Endothelial cell of umbilical vein (primary cell): ENCODE measurements at regions not wholly inside any gene's neighbourhood (a gene's known extent, or its start where the extent isn't known, plus 50 kb on each side); places are given as distances from the start of the nearest gene placed in this dataset.

ENCODE experiments used
- EZH2 ChIP-seq: IDR thresholded peaks from 2 replicates; pipeline ENCODE4 v1.6.1; 2012; ENCODE audit warnings: borderline replicate concordance, low read depth, mild to moderate bottlenecking, moderate library complexity, low read length, inconsistent platforms; ENCODE audit not compliant: severe bottlenecking
- FOS ChIP-seq: IDR thresholded peaks from 2 replicates; pipeline ENCODE4 v1.6.1; 2011; ENCODE audit warnings: mild to moderate bottlenecking, low read length, moderate library complexity, borderline replicate concordance; ENCODE audit not compliant: insufficient read depth
- GATA2 ChIP-seq: IDR thresholded peaks from 2 replicates; pipeline ENCODE4 v1.7.0; 2011; ENCODE audit warnings: low read depth, mild to moderate bottlenecking, moderate library complexity, mixed read lengths, low read length; ENCODE audit not compliant: insufficient read length, insufficient read depth
- JUN ChIP-seq: IDR thresholded peaks from 2 replicates; pipeline ENCODE4 v1.6.1; 2011; ENCODE audit warnings: borderline replicate concordance, low read depth; ENCODE audit not compliant: insufficient read length, insufficient read depth
- MYC ChIP-seq: IDR thresholded peaks from one replicate; pipeline ENCODE4 v1.6.1; 2011; ENCODE audit warnings: mild to moderate bottlenecking, low read depth, low read length
- POLR2A ChIP-seq: IDR thresholded peaks from 2 replicates; pipeline ENCODE4 v1.6.1; 2012; ENCODE audit warnings: low read depth, mild to moderate bottlenecking, control low read depth, low read length
- POLR2AphosphoS5 ChIP-seq: IDR thresholded peaks from 2 replicates; pipeline ENCODE4 v1.6.1; 2012; ENCODE audit warnings: low read depth, mild to moderate bottlenecking, control low read depth, low read length, moderate library complexity; ENCODE audit not compliant: insufficient read depth
- TF ChIP-seq, protein P1 (sequence below), 2 donors: IDR thresholded peaks; 1 replicate in 1 of 2; 2 replicates in 1 of 2; pipeline ENCODE4 v1.5.1; 2011; ENCODE audit warnings: low read length in 2 of 2, mild to moderate bottlenecking in 2 of 2, moderate library complexity in 2 of 2, control low read depth in 1 of 2, inconsistent platforms in 1 of 2, low read depth in 1 of 2; ENCODE audit not compliant: insufficient read depth in 1 of 2; ENCODE audit errors: extremely low read depth in 1 of 2

DNA sequence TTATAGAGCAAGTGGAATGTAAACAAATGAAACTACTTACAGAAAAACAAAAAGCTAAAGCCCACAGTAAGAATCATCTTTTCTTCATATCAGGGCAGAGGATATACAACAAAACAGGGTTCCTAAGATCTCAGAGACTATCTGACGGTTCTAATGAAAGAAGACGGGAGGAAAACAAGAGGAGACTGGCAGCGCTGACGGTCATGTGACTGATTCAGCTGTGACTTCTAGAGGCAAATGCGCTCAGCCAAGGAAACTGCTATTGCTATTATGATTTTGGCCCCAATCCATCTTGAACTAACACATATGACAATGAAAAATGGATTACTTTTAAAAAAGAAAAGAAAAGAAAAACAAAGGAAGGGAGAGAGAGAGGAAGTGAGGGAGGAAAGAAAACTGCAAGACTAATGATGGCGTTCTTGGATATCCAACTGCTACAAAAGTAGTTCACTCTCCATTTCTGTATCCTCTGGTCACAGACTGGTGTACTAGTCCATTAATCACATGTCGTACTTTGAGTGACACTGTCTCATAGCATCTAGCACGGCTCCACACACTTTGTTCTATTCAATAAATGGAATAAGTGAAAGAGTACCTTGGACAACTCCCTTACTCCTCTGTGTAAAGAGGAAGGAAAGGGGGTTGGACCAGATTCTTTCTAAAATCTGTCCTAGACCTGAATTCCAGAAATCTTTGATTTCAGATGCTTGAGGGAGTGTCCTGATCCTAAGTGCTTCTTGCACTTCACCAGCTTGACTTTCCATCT is 119.3 kb downstream of the DAD1 start:
- no peak for TF ChIP-seq POLR2AphosphoS5
- TF ChIP-seq, protein P1, sequence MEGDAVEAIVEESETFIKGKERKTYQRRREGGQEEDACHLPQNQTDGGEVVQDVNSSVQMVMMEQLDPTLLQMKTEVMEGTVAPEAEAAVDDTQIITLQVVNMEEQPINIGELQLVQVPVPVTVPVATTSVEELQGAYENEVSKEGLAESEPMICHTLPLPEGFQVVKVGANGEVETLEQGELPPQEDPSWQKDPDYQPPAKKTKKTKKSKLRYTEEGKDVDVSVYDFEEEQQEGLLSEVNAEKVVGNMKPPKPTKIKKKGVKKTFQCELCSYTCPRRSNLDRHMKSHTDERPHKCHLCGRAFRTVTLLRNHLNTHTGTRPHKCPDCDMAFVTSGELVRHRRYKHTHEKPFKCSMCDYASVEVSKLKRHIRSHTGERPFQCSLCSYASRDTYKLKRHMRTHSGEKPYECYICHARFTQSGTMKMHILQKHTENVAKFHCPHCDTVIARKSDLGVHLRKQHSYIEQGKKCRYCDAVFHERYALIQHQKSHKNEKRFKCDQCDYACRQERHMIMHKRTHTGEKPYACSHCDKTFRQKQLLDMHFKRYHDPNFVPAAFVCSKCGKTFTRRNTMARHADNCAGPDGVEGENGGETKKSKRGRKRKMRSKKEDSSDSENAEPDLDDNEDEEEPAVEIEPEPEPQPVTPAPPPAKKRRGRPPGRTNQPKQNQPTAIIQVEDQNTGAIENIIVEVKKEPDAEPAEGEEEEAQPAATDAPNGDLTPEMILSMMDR (IDR thresholded peaks at IDR 0.05; ENCODE audit: extremely low read depth in 1 of 2, insufficient read depth in 1 of 2, low read depth in 1 of 2, low read length in 2 of 2): no peak
- TF ChIP-seq POLR2A: no peak
- no peak for TF ChIP-seq FOS
- TF ChIP-seq MYC: no peak
- no peak for TF ChIP-seq EZH2
- no peak for TF ChIP-seq JUN
- no peak for TF ChIP-seq GATA2
